CD4-positive, alpha-beta T cell (primary cell): ENCODE measurements at regions not wholly inside any gene's neighbourhood (a gene's known extent, or its start where the extent isn't known, plus 50 kb on each side); places are given as distances from the start of the nearest gene placed in this dataset.
"Not testable (repeated sequence)": the region's sequence is repeated elsewhere in the genome, so short reads cannot be mapped to it uniquely, and the experiment has no call there.

ENCODE experiments used
- ATAC-seq: fragments of 200-7000 bp; cut with Tn5 transposase; one replicate; pipeline ENCODE4 v1.10.0; 2022; ENCODE audit warnings: mild to moderate bottlenecking; ENCODE audit not compliant: poor library complexity
- CTCF ChIA-PET: fragments of 350-600 bp; sonication (Branson Sonifier 250); formaldehyde crosslinking; loops from one replicate; lab custom pipeline; 2021; ENCODE audit warnings: antibody characterized with exemption, inconsistent platforms; lab: Charles Lee
- POLR2A ChIA-PET: fragments of 350-600 bp; sonication (Branson Sonifier 250); formaldehyde crosslinking; loops from one replicate; lab custom pipeline; 2021; ENCODE audit warnings: antibody characterized with exemption, inconsistent platforms; lab: Charles Lee
- DNase-seq, 14 experiments: peaks; one replicate each; pipeline ENCODE4 v3.0.0-alpha.2; 2013 to 2020; ENCODE audit warnings: mixed read lengths in 2 of 14
- H3K27ac ChIP-seq, 2 donors: one replicate each; pipeline versions ENCODE4 v1.5.1 to v1.7.0; 2013; ENCODE audit warnings: low read length in 2 of 2, low read depth in 1 of 2, mild to moderate bottlenecking in 1 of 2
- H3K27me3 ChIP-seq, 2 experiments: 1 replicate in 1 of 2; 2 replicates in 1 of 2; pipeline versions ENCODE4 v1.6.1 to v1.7.0; 2013; ENCODE audit warnings: low read length in 2 of 2, control low read depth in 1 of 2, mild to moderate bottlenecking in 1 of 2, moderate library complexity in 1 of 2; ENCODE audit not compliant: insufficient read depth in 2 of 2, control insufficient read depth in 1 of 2
- H3K36me3 ChIP-seq: one replicate; pipeline ENCODE4 v1.6.1; 2013; ENCODE audit warnings: low read length, control low read depth; ENCODE audit not compliant: insufficient read depth
- H3K4me1 ChIP-seq: one replicate; pipeline ENCODE4 v1.6.1; 2013; ENCODE audit warnings: low read length, control low read depth; ENCODE audit not compliant: insufficient read depth
- H3K4me3 ChIP-seq: one replicate; pipeline ENCODE4 v1.5.1; 2013; ENCODE audit warnings: mild to moderate bottlenecking, low read length, moderate library complexity
- H3K9me3 ChIP-seq, 2 experiments: 1 replicate in 1 of 2; 2 replicates in 1 of 2; pipeline versions ENCODE4 v1.6.1 to v1.7.0; 2013; ENCODE audit warnings: low read length in 2 of 2, mild to moderate bottlenecking in 2 of 2, control low read depth in 1 of 2, moderate library complexity in 1 of 2; ENCODE audit not compliant: control insufficient read depth in 1 of 2, insufficient read depth in 1 of 2
- H3K27ac Mint-ChIP-seq: one replicate; pipeline ENCODE4 v1.8.0; 2020; ENCODE audit warnings: mixed read lengths
- H3K27me3 Mint-ChIP-seq: one replicate; pipeline ENCODE4 v1.8.0; 2021; ENCODE audit warnings: mixed read lengths
- H3K36me3 Mint-ChIP-seq: one replicate; pipeline ENCODE4 v1.8.0; 2021; ENCODE audit warnings: low read depth, mixed read lengths
- H3K4me1 Mint-ChIP-seq: one replicate; pipeline ENCODE4 v1.8.0; 2021; ENCODE audit warnings: low read depth, mixed read lengths
- H3K4me3 Mint-ChIP-seq: one replicate; pipeline ENCODE4 v1.8.0; 2020; ENCODE audit warnings: mild to moderate bottlenecking, mixed read lengths
- H3K9me3 Mint-ChIP-seq: one replicate; pipeline ENCODE4 v1.8.0; 2020; ENCODE audit warnings: mixed read lengths
- CTCF ChIP-seq: fragments of 200-600 bp; IDR thresholded peaks from one replicate; pipeline ENCODE4 v1.8.0; 2022; ENCODE audit warnings: antibody characterized with exemption, mild to moderate bottlenecking
- intact Hi-C, 2 experiments: fragments of 100-400 bp; cut with DNase I in 1 of 2; cut with micrococcal nuclease in 1 of 2; formaldehyde crosslinking; loops; one replicate each; pipeline versions ENCODE4 v1.15.1 to v1.9.0; 2023 to 2025; cut with DNase I, micrococcal nuclease

- H3K9me3 ChIP-seq = no peaks in the 10 kb centered on the region
- peak; percentile 96 for ATAC-seq
- CTCF ChIA-PET = interaction anchor here (0.8 to 1.7 kb wide), 4 partner anchors 11 to 163 kb away, joined by 3 to 10 read pairs (median 3); partner anchors contain the start of gene DDHD1
- H3K27ac ChIP-seq = no peak overlapping the region
- Mint-ChIP-seq H3K4me3 (peak overlapping the region; percentile 94), H3K27me3 (no peaks in the 10 kb centered on the region), H3K27ac (peak overlapping the region; percentile 51), H3K36me3 (peaks cover under 1% of the 10 kb centered on the region), H3K4me1 (peaks cover 19% of the 10 kb centered on the region), H3K9me3 (peaks cover 2% of the 10 kb centered on the region)
- no peaks in the 10 kb centered on the region for H3K36me3 ChIP-seq
- TF ChIP-seq CTCF = peak; percentile 56
- peaks cover 10% of the 10 kb centered on the region for H3K4me1 ChIP-seq
- peak overlapping the region; percentile 58 for H3K4me3 ChIP-seq
- DNase-seq = peak; percentile 36 to 83 (median 58)
- H3K27me3 ChIP-seq = no peaks in the 10 kb centered on the region
- POLR2A ChIA-PET = interaction anchor here (2.2 to 2.5 kb wide), 2 partner anchors 65 to 108 kb away, joined by 10 to 36 read pairs; partner anchors contain the start of gene DDHD1
- intact Hi-C loops = loop anchor here in 1 of 2 experiments (5.0 kb wide), 1 partner anchor 65 kb away; the partner anchor contains the start of gene DDHD1
Measured at GRCh38 chr14:53217316-53217994, 64.3 kb upstream of the DDHD1 start.

DNA sequence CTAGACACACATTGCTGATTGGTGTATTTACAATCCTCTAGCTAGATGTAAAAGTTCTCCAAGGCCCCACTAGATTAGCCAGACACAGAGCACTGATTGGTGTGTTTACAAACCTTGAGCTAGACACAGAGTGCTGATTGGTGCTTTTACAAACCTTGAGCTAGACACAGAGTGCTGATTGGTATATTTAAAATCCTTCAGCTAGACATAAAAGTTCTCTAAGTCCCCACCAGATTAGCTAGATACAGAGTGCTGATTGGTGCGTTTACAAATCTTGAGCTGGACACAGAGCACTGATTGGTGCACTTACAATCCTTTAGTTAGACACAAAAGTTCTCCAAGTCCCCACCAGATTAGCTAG is 63.8 kb upstream of the DDHD1 start:
- CTCF ChIA-PET = interaction anchor here (1.0 to 1.7 kb wide), 3 partner anchors 12 to 65 kb away, joined by 3 to 10 read pairs (median 3); partner anchors contain the start of gene DDHD1
- intact Hi-C loops = loop anchor here in 1 of 2 experiments (5.0 kb wide), 1 partner anchor 65 kb away; the partner anchor contains the start of gene DDHD1
- H3K4me3 Mint-ChIP-seq = peak overlapping the region; percentile 94

DNA sequence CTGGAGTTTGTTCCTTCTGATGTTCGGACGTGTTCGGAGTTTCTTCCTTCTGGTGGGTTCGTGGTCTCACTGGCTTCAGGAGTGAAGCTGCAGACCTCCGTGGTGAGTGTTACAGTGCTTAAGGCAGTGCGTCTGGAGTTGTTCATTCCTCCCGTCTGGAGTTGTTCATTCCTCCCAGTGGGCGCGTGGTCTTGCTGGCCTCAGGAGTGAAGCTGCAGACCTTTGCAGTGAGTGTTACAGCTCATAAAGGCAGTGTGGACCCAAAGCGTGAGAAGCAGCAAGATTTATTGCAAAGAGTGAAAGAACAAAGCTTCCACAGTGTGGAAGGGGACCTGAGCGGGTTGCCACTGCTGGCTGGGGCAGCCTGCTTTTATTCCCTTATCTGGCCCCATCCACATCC is 63.4 kb upstream of the DDHD1 start:
- H3K36me3 Mint-ChIP-seq, H3K9me3 ChIP-seq, H3K36me3 ChIP-seq, H3K4me3 ChIP-seq, DNase-seq, ATAC-seq, H3K9me3 Mint-ChIP-seq, H3K4me1 ChIP-seq, H3K27ac ChIP-seq, H3K27me3 Mint-ChIP-seq, H3K27ac Mint-ChIP-seq, H3K27me3 ChIP-seq: not testable (repeated sequence)
- CTCF ChIA-PET = interaction anchor here (1.7 kb wide), 1 partner anchor 13 kb away, joined by 3 read pairs; no protein-coding TSS in a partner anchor
- Mint-ChIP-seq H3K4me1 (peaks cover 12% of the 10 kb centered on the region), H3K4me3 (peak overlapping the region; percentile 94)
- intact Hi-C loops = loop anchor here in 1 of 2 experiments (5.0 kb wide), 1 partner anchor 64 kb away; the partner anchor contains the start of gene DDHD1
- POLR2A ChIA-PET = interaction anchor here (2.2 to 2.5 kb wide), 2 partner anchors 64 to 108 kb away, joined by 10 to 36 read pairs; partner anchors contain the start of gene DDHD1

More for the DNA sequence above, 63.8 kb upstream of the DDHD1 start:
- not testable (repeated sequence) for H3K27ac ChIP-seq, H3K27me3 ChIP-seq, H3K36me3 Mint-ChIP-seq, H3K4me1 ChIP-seq, H3K36me3 ChIP-seq, H3K27me3 Mint-ChIP-seq, ATAC-seq, H3K9me3 Mint-ChIP-seq, H3K9me3 ChIP-seq
- POLR2A ChIA-PET = interaction anchor here (2.2 to 2.5 kb wide), 2 partner anchors 64 to 108 kb away, joined by 10 to 36 read pairs; partner anchors contain the start of gene DDHD1
- H3K4me3 ChIP-seq = peak overlapping the region; percentile 58
- peak overlapping the region; percentile 51 for H3K27ac Mint-ChIP-seq
- DNase-seq = peak in 1 of 14 experiments; percentile 6
- H3K4me1 Mint-ChIP-seq = peaks cover 15% of the 10 kb centered on the region

GRCh38 chr14:53215101-53215500 is 62.0 kb upstream of the DDHD1 start:
- CTCF ChIA-PET = no interaction called here
- Histone ChIP-seq H3K4me3 (no peak overlapping the region), H3K9me3 (no peaks in the 10 kb centered on the region), H3K27me3 (no peaks in the 10 kb centered on the region), H3K36me3 (no peaks in the 10 kb centered on the region), H3K27ac (no peak overlapping the region), H3K4me1 (peaks cover 10% of the 10 kb centered on the region)
- Mint-ChIP-seq H3K27me3 (no peaks in the 10 kb centered on the region), H3K27ac (no peak overlapping the region), H3K4me3 (no peak overlapping the region), H3K4me1 (peaks cover 12% of the 10 kb centered on the region), H3K9me3 (peaks cover 2% of the 10 kb centered on the region), H3K36me3 (no peaks in the 10 kb centered on the region)
- TF ChIP-seq CTCF = no peak
- intact Hi-C loops = loop anchor here in 1 of 2 experiments (5.0 kb wide), 1 partner anchor 63 kb away; the partner anchor contains the start of gene DDHD1
- POLR2A ChIA-PET = no interaction called here
- ATAC-seq = no peak
- no peak for DNase-seq
